Stimulated activated CD4-positive, alpha-beta T cell treated with anti-CD3 and anti-CD28 coated beads, TNF-alpha, amount 100 ng/mL, for 48 hours (primary cell): ENCODE measurements at regions not wholly inside any gene's neighbourhood (a gene's known extent, or its start where the extent isn't known, plus 50 kb on each side); places are given as distances from the start of the nearest gene placed in this dataset.
"Not testable (repeated sequence)": the region's sequence is repeated elsewhere in the genome, so short reads cannot be mapped to it uniquely, and the experiment has no call there.

Experiments
- DNase-seq, 3 donors: peaks; one replicate each; pipeline ENCODE4 v3.0.0-alpha.2; 2020; ENCODE audit warnings: low read depth in 3 of 3

DNA sequence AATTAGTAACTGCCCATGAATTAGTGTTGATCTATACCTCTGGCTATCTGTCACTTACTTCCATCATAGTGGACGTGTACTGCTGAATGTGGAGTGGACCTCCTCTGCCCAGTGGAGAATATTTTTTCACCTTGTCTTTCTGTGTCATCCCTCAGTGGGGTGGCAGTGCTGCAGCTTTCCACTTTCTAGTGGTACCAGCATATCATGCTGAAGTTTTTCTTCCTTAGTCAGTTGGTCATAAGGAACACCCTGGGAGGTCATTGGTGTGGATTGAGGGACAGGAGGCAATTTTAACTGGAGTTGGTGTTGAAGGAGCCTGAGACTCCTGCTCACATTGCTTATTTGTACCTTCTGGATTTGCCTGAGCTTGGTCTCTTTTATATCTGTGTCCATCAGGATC lies 151.7 kb upstream of the ANKH start:
- no peak for DNase-seq

DNA sequence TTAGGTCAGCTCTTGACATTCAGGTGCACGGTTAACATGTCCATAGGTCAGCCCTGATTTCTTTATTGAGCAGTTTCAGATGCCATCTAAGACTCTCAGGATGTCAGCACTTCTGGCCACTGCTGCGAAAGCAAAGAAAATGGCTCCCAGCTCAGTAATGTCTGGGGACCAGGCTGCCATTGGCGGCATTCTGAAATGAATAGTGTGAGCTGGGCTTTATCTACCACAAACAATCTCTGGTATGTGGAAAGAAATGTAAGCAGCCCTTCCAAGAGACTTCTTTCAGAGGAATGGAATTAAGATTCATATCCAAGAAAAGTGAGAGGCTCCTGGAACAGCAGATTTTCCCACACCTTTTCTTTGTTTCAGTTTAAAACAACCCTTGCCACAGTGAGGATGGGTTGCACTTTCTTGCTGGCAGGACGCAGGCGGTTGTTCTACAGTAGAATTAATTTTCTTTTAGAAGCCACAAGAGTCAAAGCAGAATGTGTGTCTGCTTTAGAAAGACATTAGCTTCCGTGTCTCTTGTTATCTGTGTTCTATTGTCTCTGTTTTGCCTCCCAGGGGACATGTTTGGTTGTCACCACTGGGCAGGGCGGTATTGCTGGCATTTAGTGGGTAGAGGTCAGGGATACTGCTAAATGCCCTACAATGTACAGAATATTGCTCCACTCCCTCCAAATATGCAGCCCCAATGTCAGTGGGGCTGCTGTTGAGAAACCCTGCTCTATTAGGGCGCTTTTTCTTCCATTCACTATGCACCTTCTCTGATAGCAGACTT lies 149.9 kb upstream of the ANKH start:
- DNase-seq, result no peak

DNA sequence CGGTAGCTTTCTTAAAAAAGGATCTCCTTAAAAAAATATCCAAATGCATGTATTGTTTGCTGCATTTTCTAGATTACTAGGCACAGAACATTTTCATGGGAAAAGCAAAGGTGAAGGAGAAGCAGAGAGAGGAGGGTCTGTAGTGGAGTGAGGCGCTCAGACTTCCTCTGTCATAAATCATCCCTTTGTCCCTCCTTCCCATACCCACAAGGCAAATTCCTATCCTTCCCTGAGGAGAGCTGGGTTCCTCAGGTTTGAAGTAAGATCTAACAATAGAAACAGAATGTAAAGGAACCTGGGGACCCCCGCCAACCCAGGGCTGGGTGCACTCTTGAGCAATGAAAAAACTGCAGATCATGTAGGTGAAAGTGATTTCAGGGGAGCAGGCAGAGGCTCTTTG lies 149.2 kb upstream of the ANKH start:
- no peak for DNase-seq

DNA sequence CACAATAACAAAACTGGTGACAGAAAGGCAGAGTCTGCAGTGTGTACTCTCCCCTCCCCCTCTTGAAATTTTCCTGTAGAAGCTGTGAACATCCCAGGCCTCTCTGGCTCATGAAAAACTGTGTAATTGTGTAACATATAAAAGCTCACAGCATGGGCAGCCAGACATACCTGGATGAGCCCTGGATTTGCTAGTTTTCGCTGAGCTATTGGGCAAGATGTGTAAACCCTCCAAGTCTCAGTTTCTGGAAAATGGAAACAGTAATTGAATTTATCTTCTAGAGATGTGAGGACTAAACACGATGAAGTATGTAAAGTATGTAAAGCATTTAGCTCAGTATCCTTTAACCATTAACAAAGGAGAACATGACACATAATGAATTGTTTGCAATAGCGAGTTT lies 143.2 kb upstream of the ANKH start:
- no peak for DNase-seq

DNA sequence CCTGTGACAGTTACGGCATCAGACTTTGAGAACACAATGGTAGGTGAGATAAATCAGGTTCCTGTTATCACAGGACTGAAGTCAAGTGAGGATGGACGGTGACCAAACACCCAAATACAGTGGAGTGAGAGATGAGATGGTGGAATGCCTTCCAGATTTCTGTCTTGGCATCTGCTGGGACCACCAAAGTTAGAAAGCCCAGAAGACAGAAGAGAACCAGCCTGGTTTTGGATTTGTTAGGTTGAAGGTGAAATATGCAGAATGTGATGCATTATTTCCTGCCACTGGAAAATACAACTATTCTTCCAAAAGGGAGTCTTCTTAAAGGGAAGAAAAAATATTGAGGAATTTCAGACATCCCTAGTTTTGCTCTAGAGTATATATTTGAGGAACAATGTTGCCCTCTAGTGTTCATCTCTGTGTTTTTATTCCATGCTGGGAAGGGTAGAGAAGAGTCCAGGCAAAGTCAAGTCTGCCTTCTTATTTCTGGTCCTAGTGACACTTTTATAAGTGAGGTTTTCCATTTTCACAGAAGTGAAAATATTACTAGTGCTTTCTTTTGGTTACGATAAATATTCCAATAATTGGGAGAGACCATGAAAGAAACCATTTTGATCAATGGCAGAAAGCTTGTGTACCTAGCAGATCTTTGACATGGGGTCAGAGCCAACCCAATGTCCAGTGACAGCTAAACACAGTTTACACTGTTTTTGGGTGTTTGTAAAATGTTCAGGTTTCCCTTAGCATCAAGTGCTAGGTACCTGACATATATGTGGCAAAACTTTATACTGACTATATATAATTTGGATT lies 142.3 kb upstream of the ANKH start:
- DNase-seq, result no peak

DNA sequence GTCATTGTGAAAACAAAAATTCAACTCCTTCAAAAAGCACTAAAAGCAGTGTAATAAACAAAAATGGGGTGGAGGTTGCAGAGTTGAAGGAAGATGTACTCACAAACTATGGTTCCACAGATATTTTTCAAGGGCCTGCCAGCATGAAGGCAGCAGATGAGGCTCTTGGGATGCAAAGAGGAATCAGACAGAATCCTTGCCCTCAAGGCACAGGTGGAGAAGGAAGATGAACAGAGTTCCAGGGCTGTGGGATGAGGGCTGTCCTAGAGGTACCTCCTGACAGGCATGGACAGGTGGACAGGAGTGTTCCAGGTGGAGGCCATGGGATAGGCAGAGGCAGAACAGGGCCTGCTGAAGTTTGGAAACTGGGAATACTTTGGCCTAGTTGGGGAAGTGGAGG lies 140.5 kb upstream of the ANKH start:
- no peak for DNase-seq

DNA sequence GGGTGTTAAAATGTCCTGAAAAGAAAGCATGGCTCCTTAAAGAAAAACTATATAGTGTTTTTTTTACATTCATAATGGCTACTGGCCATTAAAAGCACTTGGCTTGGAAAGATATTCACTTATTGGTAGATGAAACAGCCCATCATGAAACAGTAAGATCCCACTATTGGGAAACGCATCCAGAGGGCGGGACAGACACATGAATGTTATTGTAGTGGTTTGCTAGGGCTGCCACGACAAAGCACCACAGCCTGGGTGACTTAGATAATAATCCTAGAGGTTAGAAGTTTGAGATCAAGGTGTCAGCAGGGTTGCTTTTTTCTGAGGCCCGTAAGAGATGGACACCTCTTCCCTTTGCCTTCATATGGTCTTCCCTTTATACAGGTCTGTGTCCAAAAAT lies 139.4 kb upstream of the ANKH start:
- DNase-seq, result no peak

DNA sequence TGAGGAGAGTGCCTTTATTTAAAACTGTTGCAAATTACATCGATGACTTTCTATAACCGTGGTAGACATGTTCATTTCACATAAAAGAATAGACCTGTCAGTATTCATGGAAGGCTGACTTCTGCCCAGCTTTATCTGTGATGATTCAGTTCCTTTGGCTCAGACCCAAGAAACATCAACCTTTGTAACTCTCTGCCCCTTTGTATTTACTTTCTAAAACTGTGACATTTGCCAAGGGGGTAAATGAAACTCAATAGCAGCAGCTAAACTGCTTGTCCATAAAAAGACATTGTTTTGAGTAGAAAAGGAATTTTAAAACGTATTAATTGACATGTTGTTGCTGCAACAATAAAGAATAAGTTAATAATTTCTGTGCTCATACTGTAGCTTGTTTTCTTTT lies 137.8 kb upstream of the ANKH start:
- DNase-seq, result no peak

DNA sequence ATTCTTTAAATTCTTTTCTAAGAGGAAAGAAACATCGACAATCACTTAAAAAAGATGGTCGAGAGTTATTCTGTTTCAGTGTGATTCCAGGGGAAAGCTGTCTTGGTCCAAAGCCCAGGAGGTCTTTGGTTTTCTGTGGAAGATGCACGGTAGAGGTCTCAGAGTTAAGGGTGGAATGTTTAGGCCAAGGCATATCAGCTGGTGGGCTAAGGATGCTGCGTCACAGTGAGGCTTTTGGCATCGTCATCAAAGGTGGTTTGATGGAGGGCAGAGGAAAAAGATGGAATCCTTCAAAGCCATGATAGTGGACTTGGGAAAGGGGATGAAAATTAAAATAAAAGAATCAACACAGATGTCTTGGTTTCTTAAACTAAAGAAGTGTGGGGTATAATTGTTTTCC lies 137.3 kb upstream of the ANKH start:
- no peak for DNase-seq

DNA sequence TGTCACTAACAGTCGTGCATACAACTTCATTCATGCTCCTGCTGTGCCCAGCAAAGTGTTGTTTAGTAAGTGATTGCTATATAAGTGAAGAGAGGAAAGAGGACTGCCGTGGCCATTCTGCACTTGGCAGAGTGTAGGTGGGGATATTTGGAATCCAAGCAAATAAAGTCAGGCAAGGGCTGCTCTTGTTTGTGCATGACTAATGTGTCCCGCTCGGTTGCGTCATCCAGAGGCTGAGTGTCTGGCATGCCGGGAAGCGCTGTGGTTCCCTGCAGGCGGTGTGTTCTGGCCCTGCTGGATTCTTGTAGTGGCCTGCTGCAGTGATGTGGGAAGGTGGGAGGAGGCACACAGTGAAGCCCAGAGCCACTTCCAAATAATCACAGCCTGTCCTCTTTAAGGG lies 136.9 kb upstream of the ANKH start:
- no peak for DNase-seq

DNA sequence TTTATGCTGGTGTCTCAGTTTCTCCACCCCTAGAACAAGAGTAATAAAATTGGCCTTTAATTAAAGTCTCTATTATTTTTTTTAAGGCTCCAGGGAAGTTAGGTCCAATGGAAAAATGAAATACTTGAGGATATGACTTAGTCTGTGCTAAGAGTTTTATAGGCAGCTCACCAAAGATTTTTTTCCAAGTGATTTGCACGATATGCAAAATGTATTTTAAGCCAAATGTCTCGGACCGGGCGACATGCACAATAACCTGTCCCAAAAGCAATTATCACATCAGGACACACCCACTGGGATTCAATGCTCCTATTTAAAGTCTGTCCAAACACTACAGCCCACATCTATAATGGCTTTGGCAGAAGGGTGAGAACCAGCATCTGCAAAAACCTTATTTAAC lies 136.1 kb upstream of the ANKH start:
- no peak for DNase-seq

DNA sequence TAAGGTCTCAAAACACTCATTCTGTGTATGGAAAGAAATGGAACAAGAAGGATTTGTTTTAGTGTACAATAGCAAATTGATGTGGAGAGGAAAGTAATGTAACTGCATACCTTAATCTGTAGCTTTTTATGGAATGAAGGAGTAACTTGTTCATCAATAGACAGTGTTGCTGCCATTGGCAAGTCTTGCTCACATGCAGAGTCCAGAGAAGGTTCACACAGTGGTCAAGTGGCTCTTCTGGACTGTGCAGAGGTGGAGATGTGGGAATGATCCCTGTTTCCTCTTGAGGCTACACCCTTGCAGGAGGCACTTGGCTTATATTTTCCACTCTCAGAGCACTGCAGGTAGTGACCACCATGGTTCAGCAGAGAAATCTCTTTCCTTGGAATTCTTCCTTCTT lies 132.9 kb upstream of the ANKH start:
- no peak for DNase-seq

DNA sequence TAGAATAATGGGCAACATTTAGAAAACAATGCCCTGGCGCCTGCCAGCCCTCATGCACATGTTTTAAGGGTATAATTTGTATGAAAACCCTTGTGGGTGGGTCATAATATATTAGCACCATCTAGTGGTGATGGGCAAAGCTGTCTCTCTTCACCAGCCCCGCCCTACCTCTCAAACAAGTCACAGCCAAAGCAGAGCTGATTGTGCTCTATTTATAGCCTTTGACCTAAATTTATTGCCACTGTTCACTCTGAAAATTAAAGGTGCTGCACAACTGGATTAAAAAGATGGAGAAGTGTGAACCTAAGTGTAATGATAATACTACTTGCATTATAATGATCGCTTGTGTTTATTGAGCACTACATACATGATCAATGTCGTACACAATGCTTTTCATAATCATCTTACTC lies 131.9 kb upstream of the ANKH start:
- peak; percentile 25 to 32 (median 28) for DNase-seq

DNA sequence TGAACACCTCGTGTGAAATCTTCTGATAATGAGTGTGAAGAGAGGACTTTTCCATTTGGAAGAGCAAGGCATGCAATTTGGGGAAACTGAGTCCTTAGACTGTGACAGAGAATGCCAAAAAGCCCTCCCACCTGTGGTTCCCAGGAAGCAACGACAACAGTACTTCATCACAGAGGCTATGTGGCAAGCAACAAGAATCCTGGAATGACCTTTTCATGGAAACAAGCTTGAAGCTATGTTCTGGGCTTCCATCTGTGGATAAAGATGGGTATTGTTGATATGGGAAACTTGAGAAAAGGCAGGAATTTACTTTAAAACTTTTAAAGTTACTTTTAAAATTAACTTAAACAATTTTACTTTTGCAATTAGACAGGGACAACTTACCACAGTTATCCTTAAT lies 131.2 kb upstream of the ANKH start:
- DNase-seq, result no peak

DNA sequence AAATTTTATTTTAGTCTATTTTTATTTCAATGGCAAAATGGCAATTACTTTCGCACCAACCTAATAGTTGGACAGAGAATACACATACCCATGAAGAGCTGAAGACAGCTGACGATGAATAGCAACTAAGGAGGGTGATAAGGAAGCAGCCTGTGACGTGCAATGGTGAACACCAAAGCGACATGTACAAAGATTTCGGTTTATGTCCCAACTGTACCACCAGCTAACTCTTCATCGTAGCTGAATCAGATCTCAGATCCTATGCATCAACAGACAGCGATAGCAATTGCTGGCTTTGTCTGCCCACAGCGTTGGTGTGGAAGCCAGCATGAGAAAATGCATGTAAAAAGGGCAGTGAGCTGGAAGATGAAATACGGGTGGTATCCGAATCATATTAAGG lies 130.6 kb upstream of the ANKH start:
- no peak for DNase-seq

DNA sequence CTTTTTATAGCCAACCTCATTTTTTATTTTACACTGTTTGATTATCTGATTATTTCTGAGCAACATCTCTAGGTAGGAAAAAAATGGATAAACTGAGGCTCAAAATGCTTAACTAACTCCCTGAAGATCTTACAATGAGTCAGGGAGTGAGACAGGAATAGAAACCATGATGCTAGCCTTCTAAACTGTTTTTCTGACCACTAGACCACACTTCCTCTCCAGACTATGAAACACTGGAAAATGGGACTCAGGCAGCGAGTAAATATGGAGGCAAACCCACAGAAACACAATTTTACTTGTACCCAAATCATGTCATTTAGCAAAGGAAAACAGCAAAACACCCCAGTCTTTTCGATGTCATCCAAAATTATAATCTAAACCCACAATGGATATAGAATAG lies 129.9 kb upstream of the ANKH start:
- no peak for DNase-seq

DNA sequence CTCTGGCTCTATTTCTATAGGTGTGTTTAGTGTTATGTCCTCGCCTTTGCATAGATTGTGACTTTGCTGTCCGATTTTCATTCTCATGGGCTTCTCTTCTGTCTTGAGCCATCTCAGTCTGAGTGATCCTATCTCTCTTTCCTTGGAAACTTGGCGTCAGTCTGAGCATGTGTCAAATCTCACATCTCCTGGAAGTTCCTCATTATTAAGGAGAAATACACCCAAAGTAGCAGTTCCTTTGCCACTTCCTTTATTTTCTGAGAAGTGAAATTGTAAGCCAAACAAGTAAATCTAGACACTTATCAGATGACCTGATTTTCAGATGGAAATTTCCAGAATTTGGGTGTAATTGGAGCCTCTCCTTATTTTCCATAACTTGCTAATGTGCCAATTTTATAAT lies 126.9 kb upstream of the ANKH start:
- DNase-seq, result no peak

DNA sequence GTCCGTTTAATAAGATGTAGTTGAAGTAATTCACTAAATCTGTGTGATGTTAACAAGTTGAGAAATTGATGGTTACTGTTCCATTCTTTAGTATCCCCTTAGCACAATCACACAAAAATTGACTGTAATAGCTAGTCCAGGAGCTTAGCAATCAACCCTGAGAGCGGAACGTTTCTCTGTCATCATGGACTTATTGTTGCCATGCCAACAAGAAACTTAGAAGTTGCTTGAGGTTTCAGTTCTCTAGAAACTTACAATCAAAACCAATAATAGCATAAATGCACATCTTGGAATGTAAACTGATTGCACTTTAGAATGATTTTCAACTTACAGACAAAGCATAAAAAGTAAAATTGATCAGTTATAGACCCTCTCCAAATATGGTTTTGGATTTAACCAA lies 125.4 kb upstream of the ANKH start:
- DNase-seq, result no peak

DNA sequence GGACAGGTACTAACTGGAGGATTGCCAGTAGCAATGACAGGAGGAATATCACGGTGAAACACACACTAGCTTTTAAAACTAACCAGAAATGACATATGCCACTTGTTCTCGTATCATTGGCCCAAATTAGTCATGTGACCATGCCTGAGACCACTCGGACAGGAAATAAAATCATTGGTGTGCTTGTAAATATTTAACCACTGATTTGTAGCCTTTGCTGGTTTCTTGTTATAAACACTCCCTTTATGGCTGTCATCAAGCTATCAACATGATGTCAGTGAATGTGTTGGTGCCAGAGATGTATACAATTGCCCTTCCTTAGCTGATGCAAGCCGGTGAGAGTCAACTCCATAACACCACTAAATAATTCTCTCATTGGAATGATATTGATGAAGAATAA lies 123.7 kb upstream of the ANKH start:
- DNase-seq, result no peak

DNA sequence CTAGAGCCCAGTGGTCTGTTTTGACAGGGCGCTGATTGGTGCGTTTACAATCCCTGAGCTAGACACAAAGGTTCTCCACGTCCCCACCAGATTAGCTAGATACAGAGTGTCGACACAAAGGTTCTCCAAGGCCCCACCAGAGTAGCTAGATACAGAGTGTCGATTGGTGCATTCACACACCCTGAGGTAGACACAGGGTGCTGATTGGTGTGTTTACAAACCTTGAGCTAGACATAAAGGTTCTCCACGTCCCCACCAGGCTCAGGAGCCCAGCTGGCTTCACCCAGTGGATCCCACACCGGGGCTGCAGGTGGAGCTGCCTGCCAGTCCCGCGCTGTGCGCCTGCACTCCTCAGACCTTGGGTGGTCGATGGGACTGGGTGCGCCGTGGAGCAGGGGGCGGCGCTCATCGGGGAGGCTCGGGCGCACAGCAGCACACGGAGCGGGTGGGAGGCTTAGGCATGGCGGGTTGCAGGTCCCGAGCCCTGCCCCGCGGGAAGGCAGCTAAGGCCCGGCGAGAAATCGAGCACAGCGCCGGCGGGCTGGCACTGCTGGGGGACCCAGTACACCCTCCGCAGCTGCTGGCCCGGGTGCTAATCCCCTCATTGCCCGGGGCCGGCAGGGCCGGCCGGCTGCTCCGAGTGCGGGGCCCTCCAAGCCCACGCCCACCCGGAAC lies 122.0 kb upstream of the ANKH start:
- not testable (repeated sequence) for DNase-seq

DNA sequence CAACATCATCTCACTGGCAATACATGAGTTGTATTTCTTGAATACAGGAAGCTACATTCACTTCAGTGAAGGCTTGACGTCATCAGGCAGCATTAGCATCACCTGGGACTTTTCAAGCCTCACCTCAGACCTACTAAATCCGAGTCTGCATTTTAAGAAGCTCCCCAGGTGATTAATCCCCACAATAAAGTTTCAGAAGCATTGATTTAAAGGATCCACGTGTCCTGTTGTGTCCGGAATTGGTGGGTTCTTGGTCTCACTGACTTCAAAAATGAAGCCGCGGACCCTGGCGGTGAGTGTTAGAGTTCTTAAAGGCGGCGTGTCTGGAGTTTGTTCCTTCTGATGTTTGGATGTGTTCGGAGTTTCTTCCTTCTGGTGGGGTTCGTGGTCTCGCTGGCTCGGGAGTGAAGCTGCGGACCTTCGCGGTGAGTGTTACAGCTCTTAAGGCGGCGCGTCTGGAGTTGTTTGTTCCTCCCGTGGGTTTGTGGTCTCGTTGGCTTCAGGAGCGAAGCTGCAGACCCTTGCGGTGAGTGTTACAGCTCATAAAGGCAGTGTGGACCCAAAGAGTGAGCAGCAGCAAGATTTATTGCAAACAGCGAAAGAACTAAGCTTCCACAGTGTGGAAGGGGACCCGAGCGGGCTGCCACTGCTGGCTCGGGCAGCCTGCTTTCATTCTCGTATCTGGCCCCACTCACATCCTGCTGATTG lies 121.3 kb upstream of the ANKH start:
- DNase-seq, result peak in 2 of 3 donors; percentile 26 to 46

DNA sequence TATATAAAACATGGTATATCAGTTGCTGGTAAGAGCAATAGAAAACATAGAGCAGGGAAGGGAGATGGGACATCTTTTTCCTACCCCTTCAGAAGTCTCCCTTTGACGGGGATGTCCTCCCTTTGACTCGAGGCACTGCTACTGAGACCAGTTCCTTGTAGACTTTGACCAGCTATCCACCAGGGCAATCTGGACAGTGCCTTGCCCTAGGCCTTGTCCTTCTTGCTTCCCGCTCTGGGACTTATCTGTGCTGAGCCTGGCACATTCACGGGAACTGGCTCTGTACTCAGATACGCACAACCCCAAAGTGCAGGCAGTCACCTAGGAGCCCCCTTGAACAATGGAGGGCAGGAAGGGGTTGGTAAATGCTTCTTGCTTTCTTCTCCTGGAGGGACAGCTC lies 116.6 kb upstream of the ANKH start:
- no peak for DNase-seq
